ENCODE measurements at regions not wholly inside any gene's neighbourhood (a gene's known extent, or its start where the extent isn't known, plus 50 kb on each side); places are given as distances from the start of the nearest gene placed in this dataset.

- ATAC-seq (peak; percentile 19), FAIRE-seq (peak; percentile 19)
- peak; percentile 42; the same call in 1 of the 2 replicates for TF ChIP-seq ELF1 (tag; IDR thresholded peaks at IDR 0.05)
- no peak for TF ChIP-seq PBX2 (CRISPR knock-in tag; IDR thresholded peaks at IDR 0.05; ENCODE audit: low read depth)
- no peak for TF ChIP-seq PBX2 (tag; conservative IDR thresholded peaks at IDR 0.05; ENCODE audit: low read depth)
- peak; percentile 75; the same call in 1 of the 2 replicates for TF ChIP-seq OTX1 (CRISPR knock-in tag; IDR thresholded peaks at IDR 0.05)
- TF ChIP-seq, protein P1, sequence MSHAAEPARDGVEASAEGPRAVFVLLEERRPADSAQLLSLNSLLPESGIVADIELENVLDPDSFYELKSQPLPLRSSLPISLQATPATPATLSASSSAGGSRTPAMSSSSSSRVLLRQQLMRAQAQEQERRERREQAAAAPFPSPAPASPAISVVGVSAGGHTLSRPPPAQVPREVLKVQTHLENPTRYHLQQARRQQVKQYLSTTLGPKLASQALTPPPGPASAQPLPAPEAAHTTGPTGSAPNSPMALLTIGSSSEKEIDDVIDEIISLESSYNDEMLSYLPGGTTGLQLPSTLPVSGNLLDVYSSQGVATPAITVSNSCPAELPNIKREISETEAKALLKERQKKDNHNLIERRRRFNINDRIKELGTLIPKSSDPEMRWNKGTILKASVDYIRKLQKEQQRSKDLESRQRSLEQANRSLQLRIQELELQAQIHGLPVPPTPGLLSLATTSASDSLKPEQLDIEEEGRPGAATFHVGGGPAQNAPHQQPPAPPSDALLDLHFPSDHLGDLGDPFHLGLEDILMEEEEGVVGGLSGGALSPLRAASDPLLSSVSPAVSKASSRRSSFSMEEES (CRISPR knock-in tag; IDR thresholded peaks at IDR 0.05) = peak; percentile 10; the same call in 1 of the 2 replicates
- peak; percentile 46; the same call in 1 of the 2 replicates for TF ChIP-seq GTF2E2 (tag; IDR thresholded peaks at IDR 0.05)
- no peak for TF ChIP-seq GABPA (tag; conservative IDR thresholded peaks at IDR 0.05; ENCODE audit: low read depth)
- no peak for TF ChIP-seq NR4A1 (CRISPR knock-in tag; IDR thresholded peaks at IDR 0.05)
- TF ChIP-seq NR4A1 (tag; IDR thresholded peaks at IDR 0.05) = no peak; the same call in 1 of the 2 replicates
- peak; percentile 46 for TF ChIP-seq ZNF592 (IDR thresholded peaks at IDR 0.05)
- TF ChIP-seq, protein P2, sequence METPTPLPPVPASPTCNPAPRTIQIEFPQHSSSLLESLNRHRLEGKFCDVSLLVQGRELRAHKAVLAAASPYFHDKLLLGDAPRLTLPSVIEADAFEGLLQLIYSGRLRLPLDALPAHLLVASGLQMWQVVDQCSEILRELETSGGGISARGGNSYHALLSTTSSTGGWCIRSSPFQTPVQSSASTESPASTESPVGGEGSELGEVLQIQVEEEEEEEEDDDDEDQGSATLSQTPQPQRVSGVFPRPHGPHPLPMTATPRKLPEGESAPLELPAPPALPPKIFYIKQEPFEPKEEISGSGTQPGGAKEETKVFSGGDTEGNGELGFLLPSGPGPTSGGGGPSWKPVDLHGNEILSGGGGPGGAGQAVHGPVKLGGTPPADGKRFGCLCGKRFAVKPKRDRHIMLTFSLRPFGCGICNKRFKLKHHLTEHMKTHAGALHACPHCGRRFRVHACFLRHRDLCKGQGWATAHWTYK (CRISPR knock-in tag; IDR thresholded peaks at IDR 0.05) = 0 out of 2 replicates have a peak, but pooled peaks have one; percentile 30
- TF ChIP-seq NCOA4 (IDR thresholded peaks at IDR 0.05; ENCODE audit: partially characterized antibody) = no peak
- TF ChIP-seq SMAD1 (IDR thresholded peaks at IDR 0.05; ENCODE audit: low read depth, low read length, partially characterized antibody) = no peak
Observed at GRCh38 chr21:14744368-14744767, 198.3 kb upstream of the SAMSN1 start.

More at GRCh38 chr21:14744368-14744767, 198.3 kb upstream of the SAMSN1 start:
- ChIA-PET POLR2A (interaction anchor here (0.6 to 3.6 kb wide), 8 partner anchors 8 to 219 kb away, joined by 3 to 17 read pairs (median 5); no protein-coding TSS in a partner anchor), CTCF (ENCODE audit: low intra/inter-chr PET ratio) (no interaction called here)
- peaks cover 13 to 40% of the 10 kb centered on the region in 2 experiments for H3K4me1 ChIP-seq (replicated peaks in 1 of 2; ENCODE audit: control insufficient read depth in 2 of 2, insufficient read depth in 2 of 2, low read length in 2 of 2)
- peak overlapping the region; percentile 62 for H2AFZ ChIP-seq (ENCODE audit: low read depth, low read length)
- H3K79me2 ChIP-seq (ENCODE audit: control insufficient read depth, insufficient read depth, low read length) = peaks cover 73% of the 10 kb centered on the region
- no peak overlapping the region for H3K4me2 ChIP-seq (ENCODE audit: insufficient read depth, low read length)
- no peak overlapping the region for H3K4me3 ChIP-seq
- H3K9ac ChIP-seq (ENCODE audit: insufficient read depth in 1 of 2, low read depth in 2 of 2, low read length in 2 of 2) = no peak overlapping the region
- H4K20me1 ChIP-seq (replicated peaks; ENCODE audit: control insufficient read depth, insufficient read depth, low read length) = no peaks in the 10 kb centered on the region
- peak in 1 of 4 experiments; percentile 52 for DNase-seq (ENCODE audit: extremely low read depth in 1 of 4, low spot score in 3 of 4)
- H3K36me3 ChIP-seq (ENCODE audit: control insufficient read depth, insufficient read depth, low read length) = peaks cover 23% of the 10 kb centered on the region; the same call in 2 of the 3 replicates
- no peaks in the 10 kb centered on the region for H3K9me1 ChIP-seq (ENCODE audit: control insufficient read depth, insufficient read depth, low read length)
- no TSS peak for BruUV-seq (replicated peaks)
- H3K27me3 ChIP-seq (ENCODE audit: control insufficient read depth in 2 of 2, insufficient read depth in 2 of 2, low read length in 2 of 2) = no peaks in the 10 kb centered on the region
- H3K27ac ChIP-seq (ENCODE audit: extremely low read depth, low read depth, low read length) = peak overlapping the region; percentile 55
- WGBS (ENCODE audit: insufficient coverage, low coverage, missing lambda C conversion rate) = 0% methylated on average over 1 of the region's 1 CpG
- intact Hi-C loops (cut with micrococcal nuclease) (no loop called here), in situ Hi-C loops (cut with MboI) (no loop called here)
- no peaks in the 10 kb centered on the region for H3K9me3 ChIP-seq (replicated peaks; ENCODE audit: control insufficient read depth, insufficient read depth, low read depth, low read length)

Data from K562 (cell line).